Keratinocyte (primary cell): ENCODE measurements at regions not wholly inside any gene's neighbourhood (a gene's known extent, or its start where the extent isn't known, plus 50 kb on each side); places are given as distances from the start of the nearest gene placed in this dataset.

Experiments used
- DNase-seq: peaks from one replicate; pipeline ENCODE4 v3.0.0-alpha.2; 2011; ENCODE audit warnings: low read depth, missing footprints, low spot score
- FAIRE-seq: peaks from 2 replicates; lab custom pipeline; 2011; peaks lifted over from hg19 to GRCh38; lab: Jason Lieb, UNC
- H2AFZ ChIP-seq: 2 replicates; pipeline ENCODE4 v1.6.0; 2012; ENCODE audit warnings: low read length, control low read depth, inconsistent platforms; ENCODE audit not compliant: control insufficient read depth
- H3K27ac ChIP-seq: 2 replicates; pipeline ENCODE4 v1.5.1; 2011; ENCODE audit warnings: low read length; ENCODE audit not compliant: control insufficient read depth, insufficient read depth
- H3K27me3 ChIP-seq: 3 replicates; pipeline ENCODE4 v1.6.0; 2011; ENCODE audit warnings: low read length; ENCODE audit not compliant: control insufficient read depth, insufficient read depth; ENCODE audit errors: extremely low read depth
- H3K36me3 ChIP-seq, 2 experiments: 2 replicates in 1 of 2; 3 replicates in 1 of 2; pipeline ENCODE4 v1.5.1; 2011; ENCODE audit warnings: low read length in 2 of 2, mild to moderate bottlenecking in 1 of 2; ENCODE audit not compliant: control insufficient read depth in 2 of 2, insufficient read depth in 2 of 2; ENCODE audit errors: extremely low read depth in 1 of 2
- H3K4me1 ChIP-seq: 3 replicates; pipeline ENCODE4 v1.5.1; 2011; ENCODE audit warnings: low read length; ENCODE audit not compliant: control insufficient read depth, insufficient read depth; ENCODE audit errors: extremely low read depth
- H3K4me2 ChIP-seq: 3 replicates; pipeline ENCODE4 v1.6.0; 2011; ENCODE audit warnings: low read depth, low read length; ENCODE audit not compliant: control insufficient read depth, insufficient read depth; ENCODE audit errors: extremely low read depth
- H3K4me3 ChIP-seq, 3 experiments: fragments of 200-600 bp in 1 of 3; sonication (generic) in 1 of 3; 2 replicates in 2 of 3; 3 replicates in 1 of 3; pipeline ENCODE4 v1.5.1; 2011 to 2016; ENCODE audit warnings: low read length in 3 of 3, mild to moderate bottlenecking in 3 of 3, control low read depth in 2 of 3, inconsistent platforms in 1 of 3, low read depth in 1 of 3, mixed read lengths in 1 of 3, mixed run types in 1 of 3, moderate library complexity in 1 of 3; ENCODE audit not compliant: control insufficient read depth in 2 of 3, insufficient read depth in 2 of 3; ENCODE audit errors: extremely low read depth in 1 of 3
- H3K79me2 ChIP-seq: 2 replicates; pipeline ENCODE4 v1.6.0; 2012; ENCODE audit warnings: low read length; ENCODE audit not compliant: control insufficient read depth, insufficient read depth
- H3K9ac ChIP-seq: 3 replicates; pipeline ENCODE4 v1.6.0; 2011; ENCODE audit warnings: low read length; ENCODE audit not compliant: control insufficient read depth, insufficient read depth; ENCODE audit errors: extremely low read depth
- H3K9me1 ChIP-seq: 3 replicates; pipeline ENCODE4 v1.6.0; 2011; ENCODE audit warnings: low read length; ENCODE audit not compliant: control insufficient read depth, insufficient read depth; ENCODE audit errors: extremely low read depth
- H3K9me3 ChIP-seq: 2 replicates; pipeline ENCODE4 v1.5.1; 2012; ENCODE audit warnings: low read depth, low read length; ENCODE audit not compliant: control insufficient read depth
- H4K20me1 ChIP-seq: 3 replicates; pipeline ENCODE4 v1.6.0; 2011; ENCODE audit warnings: low read length; ENCODE audit not compliant: control insufficient read depth, insufficient read depth; ENCODE audit errors: extremely low read depth
- EZH2 ChIP-seq: IDR thresholded peaks from one replicate; pipeline ENCODE4 v1.6.1; 2012; ENCODE audit warnings: inconsistent platforms, mild to moderate bottlenecking, low read length, moderate library complexity
- dilution Hi-C: fragments of 300-500 bp; cut with MboI; formaldehyde crosslinking; loops from one replicate; pipeline ENCODE4 v1.7.0; 2020; ENCODE audit warnings: low sequenced_read_pairs; ENCODE audit not compliant: extremely low pct_ligation_motif_present
- TF ChIP-seq, protein P1 (sequence below), 3 experiments: IDR thresholded peaks in 1 of 3; conservative IDR thresholded peaks in 1 of 3; optimal IDR thresholded peaks in 1 of 3; 2 replicates in 2 of 3; 3 replicates in 1 of 3; pipeline versions ENCODE3 to v1.5.1; 2011; ENCODE audit warnings: low read length in 3 of 3, mild to moderate bottlenecking in 3 of 3, moderate library complexity in 2 of 3, control low read depth in 1 of 3, inconsistent platforms in 1 of 3; ENCODE audit not compliant: insufficient read depth in 2 of 3; ENCODE audit errors: extremely low read depth in 1 of 3

DNA sequence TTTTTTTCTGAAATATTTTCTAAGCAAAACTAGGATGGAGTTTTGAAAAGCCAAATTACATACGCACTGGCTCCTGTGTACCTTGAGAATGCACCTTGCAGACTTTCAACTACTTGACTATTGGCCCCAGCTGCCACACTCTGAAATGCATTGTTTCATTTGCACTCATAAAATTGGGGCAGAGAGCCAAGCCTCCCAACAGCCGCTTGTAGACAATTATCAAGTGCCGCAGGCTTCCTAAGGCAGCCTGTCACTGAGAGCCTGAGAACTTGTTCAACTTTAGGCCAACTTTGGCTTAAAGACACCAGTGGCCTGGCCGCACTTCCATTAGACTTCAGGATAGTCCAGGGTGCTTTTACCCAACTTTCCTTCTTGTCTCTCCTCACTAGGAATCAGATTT lies 115.7 kb upstream of the STARD13 start:
- H3K27me3 ChIP-seq, result no peaks in the 10 kb centered on the region
- H3K9ac ChIP-seq, result no peak overlapping the region
- no peaks in the 10 kb centered on the region for H3K9me3 ChIP-seq
- no peak overlapping the region for H3K27ac ChIP-seq
- H3K9me1 ChIP-seq, result no peaks in the 10 kb centered on the region
- DNase-seq (no peak), FAIRE-seq (no peak)
- H3K4me3 ChIP-seq, result no peak overlapping the region
- H3K36me3 ChIP-seq, result no peaks in the 10 kb centered on the region
- no peaks in the 10 kb centered on the region for H3K79me2 ChIP-seq
- H3K4me2 ChIP-seq, result no peak overlapping the region
- TF ChIP-seq, protein P1, sequence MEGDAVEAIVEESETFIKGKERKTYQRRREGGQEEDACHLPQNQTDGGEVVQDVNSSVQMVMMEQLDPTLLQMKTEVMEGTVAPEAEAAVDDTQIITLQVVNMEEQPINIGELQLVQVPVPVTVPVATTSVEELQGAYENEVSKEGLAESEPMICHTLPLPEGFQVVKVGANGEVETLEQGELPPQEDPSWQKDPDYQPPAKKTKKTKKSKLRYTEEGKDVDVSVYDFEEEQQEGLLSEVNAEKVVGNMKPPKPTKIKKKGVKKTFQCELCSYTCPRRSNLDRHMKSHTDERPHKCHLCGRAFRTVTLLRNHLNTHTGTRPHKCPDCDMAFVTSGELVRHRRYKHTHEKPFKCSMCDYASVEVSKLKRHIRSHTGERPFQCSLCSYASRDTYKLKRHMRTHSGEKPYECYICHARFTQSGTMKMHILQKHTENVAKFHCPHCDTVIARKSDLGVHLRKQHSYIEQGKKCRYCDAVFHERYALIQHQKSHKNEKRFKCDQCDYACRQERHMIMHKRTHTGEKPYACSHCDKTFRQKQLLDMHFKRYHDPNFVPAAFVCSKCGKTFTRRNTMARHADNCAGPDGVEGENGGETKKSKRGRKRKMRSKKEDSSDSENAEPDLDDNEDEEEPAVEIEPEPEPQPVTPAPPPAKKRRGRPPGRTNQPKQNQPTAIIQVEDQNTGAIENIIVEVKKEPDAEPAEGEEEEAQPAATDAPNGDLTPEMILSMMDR (optimal IDR thresholded peaks at IDR 0.05 in 1 of 3, IDR thresholded peaks at IDR 0.05 in 1 of 3, conservative IDR thresholded peaks at IDR 0.05 in 1 of 3; ENCODE audit: extremely low read depth in 1 of 3, insufficient read depth in 2 of 3, low read length in 3 of 3), result no peak
- no peak for TF ChIP-seq EZH2
- no peaks in the 10 kb centered on the region for H3K4me1 ChIP-seq
- no peak overlapping the region for H2AFZ ChIP-seq
- dilution Hi-C loops, result no loop called here
- no peaks in the 10 kb centered on the region for H4K20me1 ChIP-seq

DNA sequence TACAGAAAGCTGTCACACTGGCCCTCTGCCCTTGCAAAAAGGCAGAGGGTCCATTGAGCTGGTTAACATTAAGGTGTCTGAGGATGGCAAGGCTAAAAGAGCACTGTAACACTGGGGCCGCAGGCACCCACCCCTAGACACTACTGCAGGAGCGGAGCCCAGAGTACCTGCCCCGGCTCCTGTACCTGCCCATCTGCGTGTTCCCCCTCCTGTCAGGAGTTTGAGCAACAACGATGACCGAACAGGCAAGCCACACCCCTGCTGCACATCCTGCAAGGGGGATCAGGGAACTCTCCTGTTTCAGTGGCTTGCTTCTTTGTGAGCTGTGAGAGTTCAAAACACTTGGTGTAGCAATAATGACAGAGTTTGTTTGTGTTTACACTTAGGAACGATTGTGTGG lies 117.4 kb upstream of the STARD13 start:
- Histone ChIP-seq H3K4me3 (no peak overlapping the region), H3K27ac (no peak overlapping the region), H3K79me2 (no peaks in the 10 kb centered on the region), H2AFZ (no peak overlapping the region), H3K4me2 (no peak overlapping the region), H3K9ac (no peak overlapping the region), H3K4me1 (no peaks in the 10 kb centered on the region), H4K20me1 (no peaks in the 10 kb centered on the region), H3K9me3 (no peaks in the 10 kb centered on the region), H3K27me3 (no peaks in the 10 kb centered on the region), H3K36me3 (no peaks in the 10 kb centered on the region), H3K9me1 (no peaks in the 10 kb centered on the region)
- FAIRE-seq (no peak), DNase-seq (no peak)
- TF ChIP-seq EZH2, result no peak
- TF ChIP-seq, protein P1 (optimal IDR thresholded peaks at IDR 0.05 in 1 of 3, IDR thresholded peaks at IDR 0.05 in 1 of 3, conservative IDR thresholded peaks at IDR 0.05 in 1 of 3; ENCODE audit: extremely low read depth in 1 of 3, insufficient read depth in 2 of 3, low read length in 3 of 3), result no peak
- dilution Hi-C loops, result no loop called here
